Endothelial cell of umbilical vein (primary cell): ENCODE measurements at regions not wholly inside any gene's neighbourhood (a gene's known extent, or its start where the extent isn't known, plus 50 kb on each side); places are given as distances from the start of the nearest gene placed in this dataset.

Experiments
- BruUV-seq: library from RNA; stranded (reverse); fragments of 400-500 nt; replicated peaks from 2 replicates; lab custom pipeline; 2021; lab: Mats Ljungman, UMichigan
- CTCF ChIA-PET: fragments of 300-600, 350-600 bp; sonication (Branson Sonifier 250); formaldehyde crosslinking; loops from one replicate; lab custom pipeline; 2021; ENCODE audit warnings: antibody characterized with exemption, inconsistent platforms; lab: Charles Lee
- POLR2A ChIA-PET: fragments of 300-600, 350-600 bp; sonication (Branson Sonifier 250); formaldehyde crosslinking; loops from one replicate; lab custom pipeline; 2021; ENCODE audit warnings: antibody characterized with exemption, inconsistent platforms; lab: Charles Lee
- DNase-seq: peaks from one replicate; pipeline ENCODE4 v3.0.0-alpha.2; 2011; ENCODE audit warnings: low read depth, low spot score
- FAIRE-seq: peaks from 2 replicates; lab custom pipeline; 2011; peaks lifted over from hg19 to GRCh38; lab: Jason Lieb, UNC
- H2AFZ ChIP-seq: 2 replicates; pipeline ENCODE4 v1.6.0; 2012; ENCODE audit warnings: low read depth, low read length, control low read depth, inconsistent platforms
- H3K27ac ChIP-seq: 2 replicates; pipeline ENCODE4 v1.5.1; 2011; ENCODE audit warnings: low read depth, mild to moderate bottlenecking, control low read depth, low read length, moderate library complexity; ENCODE audit not compliant: insufficient read depth
- H3K27me3 ChIP-seq, 2 experiments: 2 replicates each; pipeline versions ENCODE4 v1.6.0 to v1.6.1; 2011; ENCODE audit warnings: low read length in 2 of 2, mixed read lengths in 1 of 2; ENCODE audit not compliant: control insufficient read depth in 2 of 2, insufficient read depth in 2 of 2
- H3K36me3 ChIP-seq, 2 experiments: 2 replicates in 1 of 2; 3 replicates in 1 of 2; pipeline ENCODE4 v1.5.1; 2011; ENCODE audit warnings: low read length in 2 of 2, mild to moderate bottlenecking in 1 of 2, moderate library complexity in 1 of 2; ENCODE audit not compliant: control insufficient read depth in 2 of 2, insufficient read depth in 2 of 2; ENCODE audit errors: extremely low read depth in 1 of 2
- H3K4me1 ChIP-seq: 3 replicates; pipeline ENCODE4 v1.5.1; 2011; ENCODE audit warnings: mild to moderate bottlenecking, low read length; ENCODE audit not compliant: control insufficient read depth, insufficient read depth; ENCODE audit errors: extremely low read depth
- H3K4me2 ChIP-seq: 2 replicates; pipeline ENCODE4 v1.6.1; 2011; ENCODE audit warnings: low read length, control low read depth, mixed read lengths; ENCODE audit not compliant: insufficient read depth
- H3K4me3 ChIP-seq, 3 experiments: fragments of 200-600 bp in 1 of 3; sonication (generic), shearing (Covaris generic) in 1 of 3; replicated peaks in 1 of 3; 2 replicates each; pipeline ENCODE4 v1.5.1; 2011 to 2016; ENCODE audit warnings: control low read depth in 3 of 3, low read length in 3 of 3, mild to moderate bottlenecking in 2 of 3, inconsistent platforms in 1 of 3, low read depth in 1 of 3, moderate library complexity in 1 of 3; ENCODE audit not compliant: insufficient read depth in 1 of 3
- H3K79me2 ChIP-seq: 2 replicates; pipeline ENCODE4 v1.6.0; 2012; ENCODE audit warnings: low read length, inconsistent platforms; ENCODE audit not compliant: control insufficient read depth, insufficient read depth
- H3K9ac ChIP-seq: replicated peaks from 2 replicates; pipeline ENCODE3; 2011; ENCODE audit warnings: low read length, control low read depth; ENCODE audit not compliant: insufficient read depth; ENCODE audit errors: extremely low read depth
- H3K9me1 ChIP-seq: replicated peaks from 3 replicates; pipeline ENCODE4 v1.6.0; 2011; ENCODE audit warnings: mild to moderate bottlenecking, low read length; ENCODE audit not compliant: control insufficient read depth, insufficient read depth; ENCODE audit errors: extremely low read depth
- H3K9me3 ChIP-seq: replicated peaks from 2 replicates; pipeline ENCODE4 v1.5.1; 2012; ENCODE audit warnings: low read length, inconsistent platforms; ENCODE audit not compliant: control insufficient read depth, insufficient read depth
- H4K20me1 ChIP-seq: replicated peaks from 2 replicates; pipeline ENCODE3; 2011; ENCODE audit warnings: mild to moderate bottlenecking, low read length; ENCODE audit not compliant: control insufficient read depth, insufficient read depth; ENCODE audit errors: extremely low read depth
- EZH2 ChIP-seq: IDR thresholded peaks from 2 replicates; pipeline ENCODE4 v1.6.1; 2012; ENCODE audit warnings: borderline replicate concordance, low read depth, mild to moderate bottlenecking, moderate library complexity, low read length, inconsistent platforms; ENCODE audit not compliant: severe bottlenecking
- FOS ChIP-seq: IDR thresholded peaks from 2 replicates; pipeline ENCODE4 v1.6.1; 2011; ENCODE audit warnings: mild to moderate bottlenecking, low read length, moderate library complexity, borderline replicate concordance; ENCODE audit not compliant: insufficient read depth
- GATA2 ChIP-seq: IDR thresholded peaks from 2 replicates; pipeline ENCODE4 v1.7.0; 2011; ENCODE audit warnings: low read depth, mild to moderate bottlenecking, moderate library complexity, mixed read lengths, low read length; ENCODE audit not compliant: insufficient read length, insufficient read depth
- JUN ChIP-seq: IDR thresholded peaks from 2 replicates; pipeline ENCODE4 v1.6.1; 2011; ENCODE audit warnings: borderline replicate concordance, low read depth; ENCODE audit not compliant: insufficient read length, insufficient read depth
- MAX ChIP-seq: IDR thresholded peaks from 2 replicates; pipeline ENCODE4 v1.6.1; 2011; ENCODE audit not compliant: insufficient read depth, insufficient read length
- MYC ChIP-seq: IDR thresholded peaks from one replicate; pipeline ENCODE4 v1.6.1; 2011; ENCODE audit warnings: mild to moderate bottlenecking, low read depth, low read length
- POLR2A ChIP-seq: IDR thresholded peaks from 2 replicates; pipeline ENCODE4 v1.6.1; 2012; ENCODE audit warnings: low read depth, mild to moderate bottlenecking, control low read depth, low read length
- POLR2AphosphoS5 ChIP-seq: IDR thresholded peaks from 2 replicates; pipeline ENCODE4 v1.6.1; 2012; ENCODE audit warnings: low read depth, mild to moderate bottlenecking, control low read depth, low read length, moderate library complexity; ENCODE audit not compliant: insufficient read depth
- dilution Hi-C: fragments of 300-500 bp; cut with MboI; formaldehyde crosslinking; loops from one replicate; pipeline ENCODE4 v1.15.0; 2019; ENCODE audit warnings: low sequenced_read_pairs; ENCODE audit not compliant: extremely low pct_ligation_motif_present
- intact Hi-C: fragments of 100-400 bp; cut with micrococcal nuclease; formaldehyde crosslinking; loops from one replicate; pipeline ENCODE4 v1.10.0; 2022
- TF ChIP-seq, protein P1 (sequence below), 2 donors: IDR thresholded peaks; 1 replicate in 1 of 2; 2 replicates in 1 of 2; pipeline ENCODE4 v1.5.1; 2011; ENCODE audit warnings: low read length in 2 of 2, mild to moderate bottlenecking in 2 of 2, moderate library complexity in 2 of 2, control low read depth in 1 of 2, inconsistent platforms in 1 of 2, low read depth in 1 of 2; ENCODE audit not compliant: insufficient read depth in 1 of 2; ENCODE audit errors: extremely low read depth in 1 of 2

GRCh38 chr1:80540596-80540995 is 1260.1 kb upstream of the ADGRL2 start:
- dilution Hi-C loops (no loop called here), intact Hi-C loops (loop anchor here (5.0 kb wide), 1 partner anchor 323 kb away; no protein-coding TSS in a partner anchor)
- Histone ChIP-seq H3K79me2 (no peaks in the 10 kb centered on the region), H4K20me1 (no peaks in the 10 kb centered on the region), H3K36me3 (no peaks in the 10 kb centered on the region), H3K27ac (no peak overlapping the region), H3K9ac (no peak overlapping the region), H3K27me3 (no peaks in the 10 kb centered on the region), H2AFZ (no peak overlapping the region), H3K4me2 (no peak overlapping the region), H3K4me3 (no peak overlapping the region), H3K9me1 (no peaks in the 10 kb centered on the region), H3K9me3 (no peaks in the 10 kb centered on the region), H3K4me1 (no peaks in the 10 kb centered on the region)
- no peak for FAIRE-seq
- ChIA-PET POLR2A (no interaction called here), CTCF (no interaction called here)
- TF ChIP-seq EZH2 (no peak), FOS (no peak), GATA2 (no peak), POLR2AphosphoS5 (no peak), JUN (no peak), MYC (no peak), POLR2A (no peak), MAX (no peak)
- TF ChIP-seq, protein P1, sequence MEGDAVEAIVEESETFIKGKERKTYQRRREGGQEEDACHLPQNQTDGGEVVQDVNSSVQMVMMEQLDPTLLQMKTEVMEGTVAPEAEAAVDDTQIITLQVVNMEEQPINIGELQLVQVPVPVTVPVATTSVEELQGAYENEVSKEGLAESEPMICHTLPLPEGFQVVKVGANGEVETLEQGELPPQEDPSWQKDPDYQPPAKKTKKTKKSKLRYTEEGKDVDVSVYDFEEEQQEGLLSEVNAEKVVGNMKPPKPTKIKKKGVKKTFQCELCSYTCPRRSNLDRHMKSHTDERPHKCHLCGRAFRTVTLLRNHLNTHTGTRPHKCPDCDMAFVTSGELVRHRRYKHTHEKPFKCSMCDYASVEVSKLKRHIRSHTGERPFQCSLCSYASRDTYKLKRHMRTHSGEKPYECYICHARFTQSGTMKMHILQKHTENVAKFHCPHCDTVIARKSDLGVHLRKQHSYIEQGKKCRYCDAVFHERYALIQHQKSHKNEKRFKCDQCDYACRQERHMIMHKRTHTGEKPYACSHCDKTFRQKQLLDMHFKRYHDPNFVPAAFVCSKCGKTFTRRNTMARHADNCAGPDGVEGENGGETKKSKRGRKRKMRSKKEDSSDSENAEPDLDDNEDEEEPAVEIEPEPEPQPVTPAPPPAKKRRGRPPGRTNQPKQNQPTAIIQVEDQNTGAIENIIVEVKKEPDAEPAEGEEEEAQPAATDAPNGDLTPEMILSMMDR (IDR thresholded peaks at IDR 0.05; ENCODE audit: extremely low read depth in 1 of 2, insufficient read depth in 1 of 2, low read depth in 1 of 2, low read length in 2 of 2) = no peak
- no peak for DNase-seq
- no TSS peak for BruUV-seq
